HFF-Myc (cell line): ENCODE measurements at regions not wholly inside any gene's neighbourhood (a gene's known extent, or its start where the extent isn't known, plus 50 kb on each side); places are given as distances from the start of the nearest gene placed in this dataset.

Source experiments
- DNase-seq: peaks from one replicate; pipeline ENCODE4 v3.0.0-alpha.2; 2011; ENCODE audit warnings: low read depth; ENCODE audit errors: extremely low read depth
- H3K4me3 ChIP-seq: replicated peaks from 2 replicates; pipeline ENCODE4 v1.5.1; 2011; ENCODE audit warnings: low read depth, mild to moderate bottlenecking, control low read depth, low read length
- CTCF ChIP-seq: IDR thresholded peaks from 2 replicates; pipeline ENCODE4 v1.5.1; 2012; ENCODE audit warnings: mild to moderate bottlenecking, low read depth, low read length, control low read depth; ENCODE audit errors: missing control alignments

DNA sequence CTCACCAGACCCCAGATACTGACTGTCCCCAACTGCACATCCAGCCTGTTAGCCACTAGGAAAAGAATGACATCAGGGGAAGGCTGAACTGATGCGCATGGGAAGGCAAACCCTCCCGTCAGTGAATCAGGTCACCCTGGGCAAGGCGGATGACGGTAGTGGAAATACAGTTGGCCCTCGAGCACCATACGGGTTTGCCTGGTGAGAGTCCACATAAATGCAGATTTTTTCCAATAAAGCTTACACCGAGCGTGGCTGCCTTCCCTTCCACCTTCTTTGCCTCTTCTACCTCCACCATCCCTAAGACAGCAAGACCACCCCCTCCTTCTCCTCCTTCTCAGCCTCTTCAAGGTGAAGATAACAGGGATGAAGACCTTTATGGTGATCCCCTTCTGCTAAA lies 236.1 kb upstream of the TNRC6C start:
- no peak for TF ChIP-seq CTCF
- H3K4me3 ChIP-seq: no peak overlapping the region
- DNase-seq: no peak

DNA sequence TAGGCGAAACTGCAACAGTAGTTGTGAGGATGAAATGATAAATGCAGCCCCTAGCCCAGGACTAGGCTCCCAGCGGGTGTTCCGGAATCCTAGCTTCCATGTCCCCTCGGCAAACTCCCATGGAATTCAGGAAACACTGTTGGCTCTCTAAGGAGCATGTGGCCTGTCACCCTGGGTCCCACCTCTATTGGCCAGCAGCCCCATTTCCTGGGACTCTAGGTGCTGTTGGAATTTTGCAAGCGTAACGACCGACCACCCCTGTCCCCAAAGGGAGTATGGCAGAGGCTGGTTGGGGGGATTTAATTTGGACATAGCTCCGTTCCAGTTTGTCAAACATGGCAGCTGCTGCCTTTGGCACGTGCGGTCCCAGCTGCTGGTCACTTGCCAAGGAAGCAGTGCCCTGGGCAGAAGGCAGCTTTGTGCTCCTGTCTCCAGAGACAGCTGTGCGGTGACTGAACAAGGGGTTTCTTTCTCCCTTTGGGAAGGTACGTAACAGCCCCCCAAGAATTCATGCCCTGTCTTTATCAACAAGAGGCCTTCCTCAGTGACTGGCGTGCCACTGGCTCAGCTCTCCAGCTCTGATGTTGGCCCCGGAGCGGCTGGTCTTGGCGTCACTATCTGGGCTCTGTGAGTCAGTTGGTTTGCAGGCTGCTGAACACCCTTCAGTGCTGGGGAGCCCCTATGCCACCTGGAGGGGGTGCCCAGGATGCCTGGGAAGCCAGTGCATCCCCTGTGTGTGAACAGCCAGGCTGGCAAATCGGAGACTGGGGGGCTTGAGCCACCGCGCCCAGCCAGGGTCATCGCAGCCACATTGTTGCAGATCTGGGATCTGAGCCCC lies 235.2 kb upstream of the TNRC6C start:
- no peak for DNase-seq
- H3K4me3 ChIP-seq: no peak overlapping the region
- no peak for TF ChIP-seq CTCF

GRCh38 chr17:77723909-77724875 lies 234.3 kb upstream of the TNRC6C start:
- no peak overlapping the region for H3K4me3 ChIP-seq
- no peak for DNase-seq
- TF ChIP-seq CTCF: no peak

DNA sequence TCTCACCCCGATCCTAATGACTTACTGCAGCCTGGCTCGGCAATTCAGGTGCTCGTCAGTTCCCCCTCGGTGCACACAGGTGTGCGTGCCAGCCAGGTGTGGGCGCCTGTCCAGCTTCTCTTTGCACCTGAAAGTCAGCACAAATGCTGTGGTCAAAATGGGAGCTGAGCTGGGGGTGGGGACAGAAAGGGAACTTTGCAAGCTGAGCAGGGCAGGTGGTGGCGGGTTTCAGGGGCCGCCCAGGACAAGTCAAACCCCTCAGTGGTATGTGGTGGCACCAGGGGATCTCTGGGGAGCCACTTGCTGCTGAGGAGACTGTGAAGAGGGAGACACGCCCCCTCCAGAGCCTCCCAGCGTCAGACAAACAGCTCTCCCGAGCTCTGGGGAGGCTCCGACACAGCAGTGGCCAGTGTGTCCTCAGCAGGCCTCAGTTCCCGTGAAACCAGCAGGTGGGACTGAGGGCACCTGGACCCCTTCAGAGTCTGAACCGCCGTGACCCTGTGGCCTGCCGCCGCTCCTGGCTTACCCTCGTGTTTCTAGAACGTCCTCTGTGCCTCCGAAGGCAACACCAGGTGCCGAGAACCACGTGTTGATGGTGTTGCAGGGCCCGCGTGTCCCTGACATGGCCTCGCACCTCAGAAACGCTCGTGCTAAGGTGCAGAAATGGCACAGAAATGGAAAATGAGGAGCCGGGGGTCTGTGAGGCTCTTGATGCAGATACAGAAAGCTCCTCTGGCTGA lies 233.5 kb upstream of the TNRC6C start:
- TF ChIP-seq CTCF: no peak
- H3K4me3 ChIP-seq: no peak overlapping the region
- DNase-seq: no peak

DNA sequence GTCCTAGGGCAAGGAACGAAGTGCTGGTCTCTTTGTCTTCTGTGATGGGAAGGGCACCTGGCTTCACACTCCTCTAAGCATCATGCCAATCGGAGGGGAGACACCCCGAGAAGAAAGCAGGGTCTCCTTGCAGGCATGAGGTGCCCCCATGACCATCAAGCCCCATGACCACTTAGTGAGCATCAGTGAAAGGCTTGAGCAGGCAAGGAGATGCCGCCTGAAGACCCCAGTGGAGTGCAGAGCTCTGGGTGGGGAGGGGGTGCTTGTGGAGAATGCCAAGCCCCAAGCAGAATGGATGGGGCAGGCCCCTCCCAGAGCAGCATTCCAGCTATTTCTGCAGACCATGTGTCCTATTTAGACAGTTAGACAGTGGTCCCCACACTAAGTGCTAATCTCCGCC lies 232.7 kb upstream of the TNRC6C start:
- no peak overlapping the region for H3K4me3 ChIP-seq
- no peak for TF ChIP-seq CTCF
- DNase-seq: no peak

GRCh38 chr17:77726549-77727006 lies 231.9 kb upstream of the TNRC6C start:
- DNase-seq: no peak
- no peak for TF ChIP-seq CTCF
- no peak overlapping the region for H3K4me3 ChIP-seq
